ENCODE measurements at regions not wholly inside any gene's neighbourhood (a gene's known extent, or its start where the extent isn't known, plus 50 kb on each side); places are given as distances from the start of the nearest gene placed in this dataset.

GRCh38 chr5:73307645-73308355 is 134.8 kb downstream of the TMEM174 start:
- DNase-seq, result no peak

GRCh38 chr5:73306741-73307275 is 133.8 kb downstream of the TMEM174 start:
- DNase-seq, result no peak

GRCh38 chr5:73306078-73306719 is 133.2 kb downstream of the TMEM174 start:
- no peak for DNase-seq

- no peak for DNase-seq
Measured at GRCh38 chr5:73305386-73305785, 132.4 kb downstream of the TMEM174 start.

- DNase-seq, result peak; percentile 50
Measured at GRCh38 chr5:73304381-73304780, 131.4 kb downstream of the TMEM174 start.

GRCh38 chr5:73303148-73304079 is 130.4 kb downstream of the TMEM174 start:
- DNase-seq, result no peak

GRCh38 chr5:73302797-73303147 is 129.8 kb downstream of the TMEM174 start:
- no peak for DNase-seq

GRCh38 chr5:73301208-73301901 is 128.4 kb downstream of the TMEM174 start:
- no peak for DNase-seq

- no peak for DNase-seq
Measured at GRCh38 chr5:73300337-73301207, 127.6 kb downstream of the TMEM174 start.

- peak; percentile 25 for DNase-seq
Measured at GRCh38 chr5:73299665-73300336, 126.8 kb downstream of the TMEM174 start.

GRCh38 chr5:73298772-73299630 is 126.0 kb downstream of the TMEM174 start:
- peak; percentile 64 for DNase-seq

GRCh38 chr5:73298251-73298771 is 125.3 kb downstream of the TMEM174 start:
- no peak for DNase-seq

GRCh38 chr5:73297430-73297829 is 124.4 kb downstream of the TMEM174 start:
- no peak for DNase-seq

- peak; percentile 91 for DNase-seq
Measured at GRCh38 chr5:73296772-73297171, 123.8 kb downstream of the TMEM174 start.

- DNase-seq, result no peak
Measured at GRCh38 chr5:73295921-73296320, 122.9 kb downstream of the TMEM174 start.

GRCh38 chr5:73295447-73295846 is 122.5 kb downstream of the TMEM174 start:
- DNase-seq, result no peak

- no peak for DNase-seq
Measured at GRCh38 chr5:73292816-73293459, 119.9 kb downstream of the TMEM174 start.

- no peak for DNase-seq
Measured at GRCh38 chr5:73291873-73292272, 118.9 kb downstream of the TMEM174 start.

- no peak for DNase-seq
Measured at GRCh38 chr5:73290242-73290641, 117.2 kb downstream of the TMEM174 start.
